B cell (primary cell): ENCODE measurements at regions not wholly inside any gene's neighbourhood (a gene's known extent, or its start where the extent isn't known, plus 50 kb on each side); places are given as distances from the start of the nearest gene placed in this dataset.

Experiments
- ATAC-seq: fragments of 200-7000 bp; cut with Tn5 transposase; one replicate; pipeline ENCODE4 v1.10.0; 2021; ENCODE audit warnings: low read depth, mild to moderate bottlenecking, moderate number of reproducible peaks, moderate library complexity
- CTCF ChIA-PET: fragments of 350-600 bp; sonication (Branson Sonifier 250); formaldehyde crosslinking; loops from one replicate; lab custom pipeline; 2021; ENCODE audit warnings: antibody characterized with exemption, inconsistent platforms; lab: Charles Lee
- POLR2A ChIA-PET: fragments of 350-600 bp; sonication (Branson Sonifier 250); formaldehyde crosslinking; loops from one replicate; lab custom pipeline; 2021; ENCODE audit warnings: antibody characterized with exemption; lab: Charles Lee
- DNase-seq: peaks from one replicate; pipeline ENCODE4 v3.0.0; 2013
- H2AFZ ChIP-seq: 2 replicates; pipeline ENCODE4 v1.6.1; 2012; ENCODE audit warnings: mild to moderate bottlenecking, low read depth, low read length; ENCODE audit not compliant: insufficient read depth, poor library complexity, severe bottlenecking
- H3K27ac ChIP-seq, 2 donors: 1 replicate in 1 of 2; 2 replicates in 1 of 2; pipeline ENCODE4 v1.5.1; 2012 to 2013; ENCODE audit warnings: low read length in 2 of 2, mild to moderate bottlenecking in 2 of 2, moderate library complexity in 1 of 2
- H3K27me3 ChIP-seq, 4 experiments: fragments of 200-600 bp in 1 of 4; sonication (generic) in 1 of 4; replicated peaks in 1 of 4; 1 replicate in 2 of 4; 2 replicates in 2 of 4; pipeline versions ENCODE4 v1.6.1 to v1.7.0; 2013 to 2016; ENCODE audit warnings: low read length in 3 of 4, mild to moderate bottlenecking in 2 of 4, mixed read lengths in 1 of 4, moderate library complexity in 1 of 4; ENCODE audit not compliant: insufficient read depth in 4 of 4, control insufficient read depth in 3 of 4; ENCODE audit errors: control extremely low read depth in 1 of 4
- H3K36me3 ChIP-seq, 2 experiments: replicated peaks in 1 of 2; 1 replicate in 1 of 2; 2 replicates in 1 of 2; pipeline versions ENCODE4 v1.6.1 to v1.7.1; 2013; ENCODE audit warnings: low read length in 1 of 2; ENCODE audit not compliant: insufficient read depth in 2 of 2, control insufficient read depth in 1 of 2; ENCODE audit errors: control extremely low read depth in 1 of 2, extremely low read depth in 1 of 2
- H3K4me1 ChIP-seq, 2 donors: fragments of 200-600 bp in 1 of 2; sonication (generic) in 1 of 2; 1 replicate in 1 of 2; 2 replicates in 1 of 2; pipeline versions ENCODE4 v1.5.1 to v1.6.1; 2013 to 2017; ENCODE audit warnings: low read length in 2 of 2; ENCODE audit not compliant: control insufficient read depth in 2 of 2, insufficient read depth in 2 of 2
- H3K4me2 ChIP-seq: replicated peaks from 2 replicates; pipeline ENCODE3; 2012; ENCODE audit warnings: mild to moderate bottlenecking, low read depth, low read length; ENCODE audit not compliant: poor library complexity, severe bottlenecking
- H3K4me3 ChIP-seq, 5 experiments: fragments of 200-600 bp in 1 of 5; sonication (generic) in 1 of 5; 1 replicate in 3 of 5; 2 replicates in 2 of 5; pipeline versions ENCODE4 v1.5.1 to v1.7.0; 2011 to 2016; ENCODE audit warnings: low read length in 4 of 5, mild to moderate bottlenecking in 4 of 5, low read depth in 2 of 5, control low read depth in 1 of 5, moderate library complexity in 1 of 5; ENCODE audit not compliant: insufficient read depth in 1 of 5; ENCODE audit errors: control extremely low read depth in 1 of 5, extremely low read depth in 1 of 5
- H3K79me2 ChIP-seq: fragments of 200-600 bp; sonication (generic); one replicate; pipeline ENCODE4 v1.6.0; 2016; ENCODE audit warnings: low read length; ENCODE audit not compliant: control insufficient read depth, insufficient read depth
- H3K9ac ChIP-seq: fragments of 200-600 bp; sonication (generic); 2 replicates; pipeline ENCODE4 v1.6.1; 2017; ENCODE audit warnings: mild to moderate bottlenecking, low read length, moderate library complexity
- H3K9me3 ChIP-seq, 3 donors: one replicate each; pipeline versions ENCODE4 v1.6.1 to v1.7.1; 2013; ENCODE audit warnings: low read length in 2 of 3; ENCODE audit not compliant: control insufficient read depth in 2 of 3, insufficient read depth in 1 of 3; ENCODE audit errors: control extremely low read depth in 1 of 3
- H4K20me1 ChIP-seq: 2 replicates; pipeline ENCODE4 v1.6.0; 2012; ENCODE audit warnings: mild to moderate bottlenecking, low read length; ENCODE audit not compliant: insufficient read depth, control insufficient read depth, poor library complexity, severe bottlenecking
- H3K27ac Mint-ChIP-seq: one replicate; pipeline ENCODE4 v1.8.0; 2021; ENCODE audit warnings: mixed read lengths
- H3K27me3 Mint-ChIP-seq: one replicate; pipeline ENCODE4 v1.8.0; 2021; ENCODE audit warnings: mixed read lengths
- H3K4me1 Mint-ChIP-seq: one replicate; pipeline ENCODE4 v1.8.0; 2021; ENCODE audit warnings: mixed read lengths
- H3K4me3 Mint-ChIP-seq: one replicate; pipeline ENCODE4 v1.8.0; 2021; ENCODE audit warnings: mixed read lengths
- H3K9me3 Mint-ChIP-seq: one replicate; pipeline ENCODE4 v1.8.0; 2022; ENCODE audit warnings: mixed read lengths; ENCODE audit not compliant: insufficient read depth
- CTCF ChIP-seq: fragments of 200-600 bp; IDR thresholded peaks from one replicate; pipeline ENCODE4 v1.8.0; 2022; ENCODE audit warnings: antibody characterized with exemption, mild to moderate bottlenecking
- EZH2 ChIP-seq: IDR thresholded peaks from 2 replicates; pipeline ENCODE4 v1.6.1; 2012; ENCODE audit warnings: borderline replicate concordance, low read depth, mild to moderate bottlenecking, moderate library complexity, low read length; ENCODE audit not compliant: insufficient read depth, poor library complexity, severe bottlenecking
- WGBS: methylation state at CpG from one replicate; pipeline ENCODE4 v1.1.5; 2013; ENCODE audit warnings: missing lambda C conversion rate; ENCODE audit not compliant: insufficient coverage; 5-methylcytosine and 5-hydroxymethylcytosine counted together
- intact Hi-C: fragments of 100-400 bp; cut with micrococcal nuclease; formaldehyde crosslinking; loops from one replicate; pipeline ENCODE4 v1.10.0; 2022

- WGBS = 100% methylated on average over 4 of the region's 4 CpGs
- H3K4me1 Mint-ChIP-seq = peaks cover 3% of the 10 kb centered on the region
- H3K4me3 Mint-ChIP-seq = no peak overlapping the region
Observed at GRCh38 chr7:17507717-17508116, 209.3 kb downstream of the AHR start.

GRCh38 chr7:17512181-17512675 is 213.8 kb downstream of the AHR start:
- no peaks in the 10 kb centered on the region for H4K20me1 ChIP-seq
- H2AFZ ChIP-seq = no peak overlapping the region
- no peak for TF ChIP-seq CTCF
- no peak for ATAC-seq
- H3K27me3 ChIP-seq = no peaks in the 10 kb centered on the region
- no peaks in the 10 kb centered on the region for H3K4me1 ChIP-seq
- intact Hi-C loops = no loop called here
- H3K4me3 ChIP-seq = no peak overlapping the region
- no peak overlapping the region for H3K4me2 ChIP-seq
- DNase-seq = no peak
- no peak overlapping the region for H3K9ac ChIP-seq
- H3K79me2 ChIP-seq = no peaks in the 10 kb centered on the region
- Mint-ChIP-seq H3K27ac (no peak overlapping the region), H3K27me3 (no peaks in the 10 kb centered on the region), H3K4me1 (no peaks in the 10 kb centered on the region), H3K4me3 (no peak overlapping the region), H3K9me3 (no peaks in the 10 kb centered on the region)
- no peaks in the 10 kb centered on the region for H3K9me3 ChIP-seq
- H3K36me3 ChIP-seq = no peaks in the 10 kb centered on the region
- ChIA-PET CTCF (no interaction called here), POLR2A (no interaction called here)
- WGBS = no CpG with 5 or more reads among the region's 2 CpGs
- no peak overlapping the region for H3K27ac ChIP-seq

More at GRCh38 chr7:17507717-17508116, 209.3 kb downstream of the AHR start:
- H3K9me3 Mint-ChIP-seq = no peaks in the 10 kb centered on the region
- H3K79me2 ChIP-seq = no peaks in the 10 kb centered on the region
- H3K4me1 ChIP-seq = no peaks in the 10 kb centered on the region
- H2AFZ ChIP-seq = no peak overlapping the region
- intact Hi-C loops = no loop called here
- H3K27ac Mint-ChIP-seq = no peak overlapping the region
- TF ChIP-seq EZH2 (no peak), CTCF (no peak)
- H3K27me3 Mint-ChIP-seq = no peaks in the 10 kb centered on the region
- no peaks in the 10 kb centered on the region for H3K9me3 ChIP-seq
- H3K4me2 ChIP-seq = no peak overlapping the region
- H3K9ac ChIP-seq = no peak overlapping the region
- ATAC-seq (no peak), DNase-seq (no peak)
- no peaks in the 10 kb centered on the region for H4K20me1 ChIP-seq
- no peak overlapping the region for H3K27ac ChIP-seq
- CTCF ChIA-PET = no interaction called here
- POLR2A ChIA-PET = no interaction called here
- H3K4me3 ChIP-seq = no peak overlapping the region
- no peaks in the 10 kb centered on the region for H3K36me3 ChIP-seq
- no peaks in the 10 kb centered on the region for H3K27me3 ChIP-seq
